Neural crest cell (in vitro differentiated cells): ENCODE measurements at regions not wholly inside any gene's neighbourhood (a gene's known extent, or its start where the extent isn't known, plus 50 kb on each side); places are given as distances from the start of the nearest gene placed in this dataset.

Source experiments
- DNase-seq: peaks from one replicate; pipeline ENCODE4 v3.0.0; 2021; ENCODE audit warnings: low read depth, mixed read lengths, low spot score
- H3K27ac Mint-ChIP-seq: one replicate; pipeline ENCODE4 v1.8.0; 2021; ENCODE audit warnings: mild to moderate bottlenecking, mixed read lengths; ENCODE audit not compliant: unreplicated experiment
- H3K27me3 Mint-ChIP-seq: 2 replicates; pipeline ENCODE4 v1.8.0; 2021; ENCODE audit warnings: low read depth, mild to moderate bottlenecking, mixed read lengths
- H3K36me3 Mint-ChIP-seq: 2 replicates; pipeline ENCODE4 v1.8.0; 2021; ENCODE audit warnings: low read depth, mild to moderate bottlenecking, mixed read lengths
- H3K4me1 Mint-ChIP-seq: 2 replicates; pipeline ENCODE4 v1.8.0; 2021; ENCODE audit warnings: mixed read lengths
- H3K4me3 Mint-ChIP-seq: one replicate; pipeline ENCODE4 v1.8.0; 2021; ENCODE audit warnings: mild to moderate bottlenecking, mixed read lengths
- H3K9me3 Mint-ChIP-seq: 2 replicates; pipeline ENCODE4 v1.8.0; 2021; ENCODE audit warnings: mixed read lengths
- CTCF ChIP-seq: fragments of 200-600 bp; sonication (generic); conservative IDR thresholded peaks from 2 replicates; pipeline ENCODE4 v1.5.0; 2021; ENCODE audit warnings: antibody characterized with exemption, mild to moderate bottlenecking

- Mint-ChIP-seq H3K27me3 (no peaks in the 10 kb centered on the region), H3K4me1 (peaks cover 6% of the 10 kb centered on the region), H3K27ac (no peak overlapping the region), H3K9me3 (peaks cover 5% of the 10 kb centered on the region), H3K4me3 (no peak overlapping the region), H3K36me3 (no peaks in the 10 kb centered on the region)
- no peak for TF ChIP-seq CTCF
- DNase-seq, result no peak
Observed at GRCh38 chr20:22771706-22772105, 187.3 kb upstream of the FOXA2 start.

GRCh38 chr20:22773344-22773743 is 189.0 kb upstream of the FOXA2 start:
- no peak overlapping the region for H3K27ac Mint-ChIP-seq
- no peaks in the 10 kb centered on the region for H3K36me3 Mint-ChIP-seq
- H3K4me3 Mint-ChIP-seq, result no peak overlapping the region
- DNase-seq, result no peak
- H3K27me3 Mint-ChIP-seq, result no peaks in the 10 kb centered on the region
- peaks cover 5% of the 10 kb centered on the region for H3K9me3 Mint-ChIP-seq
- no peak for TF ChIP-seq CTCF
- peaks cover 6% of the 10 kb centered on the region for H3K4me1 Mint-ChIP-seq

- Mint-ChIP-seq H3K4me1 (peaks cover 6% of the 10 kb centered on the region), H3K36me3 (no peaks in the 10 kb centered on the region), H3K9me3 (peaks cover 3% of the 10 kb centered on the region), H3K4me3 (no peak overlapping the region), H3K27ac (peak overlapping the region; percentile 28), H3K27me3 (no peaks in the 10 kb centered on the region)
- no peak for TF ChIP-seq CTCF
- DNase-seq, result no peak
Observed at GRCh38 chr20:22775256-22775655, 190.9 kb upstream of the FOXA2 start.

GRCh38 chr20:22775671-22776139 is 191.3 kb upstream of the FOXA2 start:
- Mint-ChIP-seq H3K27ac (no peak overlapping the region), H3K27me3 (no peaks in the 10 kb centered on the region), H3K9me3 (peaks cover 3% of the 10 kb centered on the region), H3K4me3 (no peak overlapping the region), H3K36me3 (no peaks in the 10 kb centered on the region), H3K4me1 (peaks cover 6% of the 10 kb centered on the region)
- TF ChIP-seq CTCF, result no peak
- DNase-seq, result no peak

GRCh38 chr20:22776369-22776768 is 192.0 kb upstream of the FOXA2 start:
- peaks cover 3% of the 10 kb centered on the region for H3K9me3 Mint-ChIP-seq
- no peaks in the 10 kb centered on the region for H3K36me3 Mint-ChIP-seq
- no peaks in the 10 kb centered on the region for H3K27me3 Mint-ChIP-seq
- peaks cover 6% of the 10 kb centered on the region for H3K4me1 Mint-ChIP-seq
- TF ChIP-seq CTCF, result no peak
- no peak overlapping the region for H3K27ac Mint-ChIP-seq
- DNase-seq, result no peak
- H3K4me3 Mint-ChIP-seq, result no peak overlapping the region

- Mint-ChIP-seq H3K4me1 (peaks cover 7% of the 10 kb centered on the region), H3K9me3 (peaks cover 3% of the 10 kb centered on the region), H3K4me3 (no peak overlapping the region), H3K36me3 (no peaks in the 10 kb centered on the region), H3K27ac (no peak overlapping the region), H3K27me3 (peaks cover 5% of the 10 kb centered on the region)
- TF ChIP-seq CTCF, result no peak
- no peak for DNase-seq
Observed at GRCh38 chr20:22779878-22780277, 195.5 kb upstream of the FOXA2 start.
